ENCODE measurements at regions not wholly inside any gene's neighbourhood (a gene's known extent, or its start where the extent isn't known, plus 50 kb on each side); places are given as distances from the start of the nearest gene placed in this dataset.

DNA sequence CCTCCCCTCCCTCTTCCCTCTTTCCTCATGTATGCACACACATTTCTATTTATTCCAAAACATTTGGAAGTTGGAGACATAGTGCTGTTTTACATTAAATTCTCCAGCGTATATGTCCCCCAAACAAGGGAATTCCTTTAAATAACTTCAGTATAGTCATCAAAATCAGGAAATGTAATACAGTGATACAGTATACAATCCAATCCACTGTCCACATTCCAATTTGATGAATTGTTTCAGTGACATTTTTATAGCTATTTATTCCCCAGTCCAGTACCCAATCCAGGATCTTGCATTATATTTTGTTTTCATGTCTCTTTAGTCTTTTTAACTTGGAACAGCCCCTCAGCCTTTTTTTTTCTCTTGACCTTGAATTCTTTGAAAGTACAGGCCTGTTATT, 233.0 kb downstream of the DKK2 start:
- no peaks in the 10 kb centered on the region for H3K9me3 ChIP-seq (replicated peaks; ENCODE audit: control insufficient read depth, insufficient read depth, low read length)
- no peaks in the 10 kb centered on the region for H3K27me3 ChIP-seq (ENCODE audit: control insufficient read depth in 2 of 2, insufficient read depth in 2 of 2, low read length in 2 of 2)
- H3K9ac ChIP-seq (replicated peaks; ENCODE audit: extremely low read depth, insufficient read depth, low read length): no peak overlapping the region
- H3K27ac ChIP-seq (ENCODE audit: insufficient read depth, low read depth, low read length): no peak overlapping the region
- H3K9me1 ChIP-seq (replicated peaks; ENCODE audit: control insufficient read depth, extremely low read depth, insufficient read depth, low read length): no peaks in the 10 kb centered on the region
- H2AFZ ChIP-seq (ENCODE audit: low read depth, low read length): peak overlapping the region; percentile 47
- CTCF ChIA-PET: interaction anchor here (1.0 to 1.5 kb wide), 5 partner anchors 16 to 438 kb away, joined by 3 to 10 read pairs (median 4); partner anchors contain the start of gene GIMD1
- DNase-seq (ENCODE audit: low read depth, low spot score) (peak; percentile 58), FAIRE-seq (peak; percentile 73)
- BruUV-seq (replicated peaks): no TSS peak
- intact Hi-C loops (cut with micrococcal nuclease): no loop called here
- peak overlapping the region; percentile 46 for H3K4me2 ChIP-seq (ENCODE audit: insufficient read depth, low read length)
- dilution Hi-C loops (cut with MboI; ENCODE audit: extremely low pct_ligation_motif_present, low sequenced_read_pairs): no loop called here
- H3K36me3 ChIP-seq (ENCODE audit: control insufficient read depth in 2 of 2, extremely low read depth in 1 of 2, insufficient read depth in 2 of 2, low read length in 2 of 2): no peaks in the 10 kb centered on the region
- H4K20me1 ChIP-seq (replicated peaks; ENCODE audit: control insufficient read depth, extremely low read depth, insufficient read depth, low read length): no peaks in the 10 kb centered on the region
- POLR2A ChIA-PET: interaction anchor here (0.6 kb wide), 1 partner anchor 487 kb away, joined by 3 read pairs; the partner anchor contains the start of genes AIMP1 and TBCK
- H3K79me2 ChIP-seq (ENCODE audit: control insufficient read depth, insufficient read depth, low read length): no peaks in the 10 kb centered on the region
- H3K4me1 ChIP-seq (ENCODE audit: control insufficient read depth, extremely low read depth, insufficient read depth, low read length): peaks cover 6% of the 10 kb centered on the region
- H3K4me3 ChIP-seq (replicated peaks in 1 of 3; ENCODE audit: insufficient read depth in 1 of 3, low read depth in 1 of 3, low read length in 3 of 3): no peak overlapping the region
- peak; percentile 17 for TF ChIP-seq FOS (IDR thresholded peaks at IDR 0.05; ENCODE audit: borderline replicate concordance, insufficient read depth, low read length)
- TF ChIP-seq, protein P1, sequence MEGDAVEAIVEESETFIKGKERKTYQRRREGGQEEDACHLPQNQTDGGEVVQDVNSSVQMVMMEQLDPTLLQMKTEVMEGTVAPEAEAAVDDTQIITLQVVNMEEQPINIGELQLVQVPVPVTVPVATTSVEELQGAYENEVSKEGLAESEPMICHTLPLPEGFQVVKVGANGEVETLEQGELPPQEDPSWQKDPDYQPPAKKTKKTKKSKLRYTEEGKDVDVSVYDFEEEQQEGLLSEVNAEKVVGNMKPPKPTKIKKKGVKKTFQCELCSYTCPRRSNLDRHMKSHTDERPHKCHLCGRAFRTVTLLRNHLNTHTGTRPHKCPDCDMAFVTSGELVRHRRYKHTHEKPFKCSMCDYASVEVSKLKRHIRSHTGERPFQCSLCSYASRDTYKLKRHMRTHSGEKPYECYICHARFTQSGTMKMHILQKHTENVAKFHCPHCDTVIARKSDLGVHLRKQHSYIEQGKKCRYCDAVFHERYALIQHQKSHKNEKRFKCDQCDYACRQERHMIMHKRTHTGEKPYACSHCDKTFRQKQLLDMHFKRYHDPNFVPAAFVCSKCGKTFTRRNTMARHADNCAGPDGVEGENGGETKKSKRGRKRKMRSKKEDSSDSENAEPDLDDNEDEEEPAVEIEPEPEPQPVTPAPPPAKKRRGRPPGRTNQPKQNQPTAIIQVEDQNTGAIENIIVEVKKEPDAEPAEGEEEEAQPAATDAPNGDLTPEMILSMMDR (IDR thresholded peaks at IDR 0.05; ENCODE audit: extremely low read depth in 1 of 2, insufficient read depth in 1 of 2, low read depth in 1 of 2, low read length in 2 of 2): no peak

DNA sequence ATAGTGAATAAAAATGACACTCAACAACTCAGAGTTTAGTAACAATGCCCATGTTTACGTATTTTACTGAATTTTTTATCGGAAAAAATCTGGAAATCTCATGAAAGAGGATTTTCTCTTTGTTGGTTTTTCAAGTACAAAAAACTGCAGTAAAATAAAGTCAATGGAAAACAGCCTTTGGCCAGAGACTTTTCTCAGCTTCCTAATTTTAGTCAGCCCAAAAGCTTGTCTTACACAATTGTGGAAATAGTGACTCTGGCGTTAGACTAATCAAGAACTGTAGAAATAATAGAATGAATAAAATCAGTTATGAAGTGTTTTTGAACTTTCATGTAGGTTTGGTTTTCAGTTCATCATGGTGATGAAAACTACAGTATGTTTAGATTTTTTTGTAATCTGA, 234.7 kb downstream of the DKK2 start:
- DNase-seq (ENCODE audit: low read depth, low spot score) (no peak), FAIRE-seq (no peak)
- no peak overlapping the region for H3K27ac ChIP-seq (ENCODE audit: insufficient read depth, low read depth, low read length)
- ChIA-PET CTCF (interaction anchor here (1.2 kb wide), 1 partner anchor 114 kb away, joined by 3 read pairs; no protein-coding TSS in a partner anchor), POLR2A (no interaction called here)
- no TSS peak for BruUV-seq (replicated peaks)
- H2AFZ ChIP-seq (ENCODE audit: low read depth, low read length): no peak overlapping the region
- H3K9me3 ChIP-seq (replicated peaks; ENCODE audit: control insufficient read depth, insufficient read depth, low read length): no peaks in the 10 kb centered on the region
- H3K27me3 ChIP-seq (ENCODE audit: control insufficient read depth in 2 of 2, insufficient read depth in 2 of 2, low read length in 2 of 2): no peaks in the 10 kb centered on the region
- H3K4me3 ChIP-seq (replicated peaks in 1 of 3; ENCODE audit: insufficient read depth in 1 of 3, low read depth in 1 of 3, low read length in 3 of 3): no peak overlapping the region
- TF ChIP-seq POLR2A (IDR thresholded peaks at IDR 0.05; ENCODE audit: low read depth, low read length) (no peak), JUN (IDR thresholded peaks at IDR 0.05; ENCODE audit: borderline replicate concordance, insufficient read depth, insufficient read length, low read depth) (no peak), POLR2AphosphoS5 (IDR thresholded peaks at IDR 0.05; ENCODE audit: insufficient read depth, low read depth, low read length) (no peak), GATA2 (IDR thresholded peaks at IDR 0.05; ENCODE audit: insufficient read depth, insufficient read length, low read depth, low read length) (no peak), EZH2 (IDR thresholded peaks at IDR 0.05; ENCODE audit: borderline replicate concordance, low read depth, low read length, severe bottlenecking) (no peak), FOS (IDR thresholded peaks at IDR 0.05; ENCODE audit: borderline replicate concordance, insufficient read depth, low read length) (no peak), MYC (IDR thresholded peaks at IDR 0.05; ENCODE audit: low read depth, low read length) (no peak)
- TF ChIP-seq, protein P2, sequence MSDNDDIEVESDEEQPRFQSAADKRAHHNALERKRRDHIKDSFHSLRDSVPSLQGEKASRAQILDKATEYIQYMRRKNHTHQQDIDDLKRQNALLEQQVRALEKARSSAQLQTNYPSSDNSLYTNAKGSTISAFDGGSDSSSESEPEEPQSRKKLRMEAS (IDR thresholded peaks at IDR 0.05; ENCODE audit: insufficient read depth, insufficient read length): no peak
- TF ChIP-seq, protein P1 (IDR thresholded peaks at IDR 0.05; ENCODE audit: extremely low read depth in 1 of 2, insufficient read depth in 1 of 2, low read depth in 1 of 2, low read length in 2 of 2): no peak
- intact Hi-C loops (cut with micrococcal nuclease): no loop called here
- dilution Hi-C loops (cut with MboI; ENCODE audit: extremely low pct_ligation_motif_present, low sequenced_read_pairs): no loop called here
- no peaks in the 10 kb centered on the region for H3K9me1 ChIP-seq (replicated peaks; ENCODE audit: control insufficient read depth, extremely low read depth, insufficient read depth, low read length)
- H3K9ac ChIP-seq (replicated peaks; ENCODE audit: extremely low read depth, insufficient read depth, low read length): no peak overlapping the region
- no peaks in the 10 kb centered on the region for H4K20me1 ChIP-seq (replicated peaks; ENCODE audit: control insufficient read depth, extremely low read depth, insufficient read depth, low read length)
- H3K36me3 ChIP-seq (ENCODE audit: control insufficient read depth in 2 of 2, extremely low read depth in 1 of 2, insufficient read depth in 2 of 2, low read length in 2 of 2): no peaks in the 10 kb centered on the region
- H3K4me2 ChIP-seq (ENCODE audit: insufficient read depth, low read length): no peak overlapping the region
- no peaks in the 10 kb centered on the region for H3K79me2 ChIP-seq (ENCODE audit: control insufficient read depth, insufficient read depth, low read length)
- H3K4me1 ChIP-seq (ENCODE audit: control insufficient read depth, extremely low read depth, insufficient read depth, low read length): peaks cover 6% of the 10 kb centered on the region

Measured in endothelial cell of umbilical vein (primary cell).